Tibial nerve (tissue), 4 donors: ENCODE measurements at regions not wholly inside any gene's neighbourhood (a gene's known extent, or its start where the extent isn't known, plus 50 kb on each side); places are given as distances from the start of the nearest gene placed in this dataset.

ENCODE experiments used
- DNase-seq, 2 donors: peaks; one replicate each; pipeline ENCODE4 v3.0.0-alpha.2; 2019; ENCODE audit warnings: low spot score in 2 of 2
- H3K27ac ChIP-seq, 4 donors: fragments of 200-600 bp; sonication (generic) in 3 of 4; one replicate each; pipeline ENCODE4 v1.5.1; 2017 to 2019; ENCODE audit warnings: mild to moderate bottlenecking in 1 of 4
- H3K27me3 ChIP-seq, 2 donors: fragments of 200-600 bp; sonication (generic) in 1 of 2; one replicate each; pipeline versions ENCODE4 v1.5.1 to v1.6.0; 2017 to 2019
- H3K36me3 ChIP-seq, 3 donors: fragments of 200-600 bp; sonication (generic); one replicate each; pipeline ENCODE4 v1.5.1; 2018 to 2019
- H3K4me1 ChIP-seq, 4 donors: fragments of 200-600 bp; sonication (generic) in 3 of 4; one replicate each; pipeline ENCODE4 v1.5.1; 2017 to 2019
- H3K4me3 ChIP-seq, 4 donors: fragments of 200-600 bp; sonication (generic) in 3 of 4; one replicate each; pipeline ENCODE4 v1.5.1; 2017 to 2019; ENCODE audit warnings: mild to moderate bottlenecking in 1 of 4, moderate library complexity in 1 of 4
- H3K9me3 ChIP-seq, 4 donors: fragments of 200-600 bp; sonication (generic) in 3 of 4; one replicate each; pipeline ENCODE4 v1.5.1; 2017 to 2019
- CTCF ChIP-seq, 5 experiments: fragments of 200-600 bp in 3 of 5; fragments of 450-650 bp in 2 of 5; sonication (generic) in 3 of 5; IDR thresholded peaks; one replicate each; pipeline ENCODE4 v1.5.1; 2016 to 2019; ENCODE audit warnings: antibody characterized with exemption in 5 of 5, mild to moderate bottlenecking in 3 of 5, moderate library complexity in 2 of 5
- EP300 ChIP-seq, 2 donors: sonication (generic); formaldehyde crosslinking; IDR thresholded peaks; one replicate each; pipeline ENCODE4 v1.6.1; 2017; ENCODE audit warnings: antibody characterized with exemption in 2 of 2, mild to moderate bottlenecking in 1 of 2
- POLR2A ChIP-seq, 2 donors: fragments of 450-650 bp; IDR thresholded peaks; one replicate each; pipeline ENCODE4 v1.6.1; 2017; ENCODE audit warnings: antibody characterized with exemption in 2 of 2, mild to moderate bottlenecking in 2 of 2, moderate library complexity in 2 of 2
- WGBS, 2 donors: methylation state at CpG; one replicate each; pipeline ENCODE4 v1.1.5; 2018; 5-methylcytosine and 5-hydroxymethylcytosine counted together

- Histone ChIP-seq H3K36me3 (no peaks in the 10 kb centered on the region), H3K27ac (peak overlapping the region in 1 of 4 donors; percentile 48), H3K4me3 (no peak overlapping the region), H3K4me1 (peaks cover 0 to 18% (median 0%) of the 10 kb centered on the region in 4 donors), H3K9me3 (peaks cover 0 to 4% (median 0%) of the 10 kb centered on the region in 4 donors), H3K27me3 (no peaks in the 10 kb centered on the region)
- WGBS, 2 donors, result 64 to 72% methylated on average over 13 of the region's 13 CpGs
- TF ChIP-seq POLR2A (IDR thresholded peaks at IDR 0.05) (no peak), EP300 (IDR thresholded peaks at IDR 0.05) (no peak), CTCF (IDR thresholded peaks at IDR 0.05) (no peak)
- DNase-seq, result no peak
Measured at GRCh38 chr10:129277084-129277483, 190.0 kb upstream of the MGMT start.

GRCh38 chr10:129277841-129278240 is 189.2 kb upstream of the MGMT start:
- WGBS, 2 donors, result 54 to 70% methylated on average over 16 of the region's 16 CpGs
- DNase-seq, result peak in 1 of 2 donors; percentile 42
- TF ChIP-seq CTCF (IDR thresholded peaks at IDR 0.05), result no peak

GRCh38 chr10:129278686-129279085 is 188.4 kb upstream of the MGMT start:
- Histone ChIP-seq H3K9me3 (peaks cover 0 to 4% (median 0%) of the 10 kb centered on the region in 4 donors), H3K36me3 (no peaks in the 10 kb centered on the region), H3K4me3 (no peak overlapping the region), H3K4me1 (peaks cover 0 to 18% (median 0%) of the 10 kb centered on the region in 4 donors), H3K27me3 (no peaks in the 10 kb centered on the region), H3K27ac (no peak overlapping the region)
- 67 to 73% methylated on average over 3 of the region's 3 CpGs for WGBS, 2 donors
- no peak for DNase-seq
- no peak for TF ChIP-seq POLR2A (IDR thresholded peaks at IDR 0.05)
- no peak for TF ChIP-seq EP300 (IDR thresholded peaks at IDR 0.05)
- TF ChIP-seq CTCF (IDR thresholded peaks at IDR 0.05), result no peak

More at GRCh38 chr10:129277841-129278240, 189.2 kb upstream of the MGMT start:
- peak overlapping the region in 1 of 4 donors; percentile 48 for H3K27ac ChIP-seq
- no peaks in the 10 kb centered on the region for H3K27me3 ChIP-seq
- H3K9me3 ChIP-seq, result peaks cover 0 to 4% (median 0%) of the 10 kb centered on the region in 4 donors
- no peaks in the 10 kb centered on the region for H3K36me3 ChIP-seq
- H3K4me1 ChIP-seq, result peaks cover 0 to 18% (median 0%) of the 10 kb centered on the region in 4 donors
- no peak overlapping the region for H3K4me3 ChIP-seq

- TF ChIP-seq EP300 (IDR thresholded peaks at IDR 0.05), result no peak
- TF ChIP-seq CTCF (IDR thresholded peaks at IDR 0.05), result no peak
- no peak for TF ChIP-seq POLR2A (IDR thresholded peaks at IDR 0.05)
- Histone ChIP-seq H3K9me3 (peaks cover 0 to 4% (median 0%) of the 10 kb centered on the region in 4 donors), H3K4me1 (peaks cover 0 to 18% (median 0%) of the 10 kb centered on the region in 4 donors), H3K27me3 (no peaks in the 10 kb centered on the region), H3K27ac (no peak overlapping the region), H3K36me3 (no peaks in the 10 kb centered on the region), H3K4me3 (no peak overlapping the region)
- DNase-seq, result no peak
- WGBS, 2 donors, result 53 to 60% methylated on average over 11 of the region's 11 CpGs
Measured at GRCh38 chr10:129279446-129280154, 187.4 kb upstream of the MGMT start.

GRCh38 chr10:129280155-129280502 is 186.9 kb upstream of the MGMT start:
- no peak for DNase-seq
- Histone ChIP-seq H3K27me3 (no peaks in the 10 kb centered on the region), H3K36me3 (no peaks in the 10 kb centered on the region), H3K27ac (no peak overlapping the region), H3K4me3 (no peak overlapping the region), H3K9me3 (peaks cover 0 to 4% (median 0%) of the 10 kb centered on the region in 4 donors), H3K4me1 (peaks cover 0 to 18% (median 0%) of the 10 kb centered on the region in 4 donors)
- TF ChIP-seq POLR2A (IDR thresholded peaks at IDR 0.05) (no peak), CTCF (IDR thresholded peaks at IDR 0.05) (no peak), EP300 (IDR thresholded peaks at IDR 0.05) (no peak)
- WGBS, 2 donors, result 68 to 71% methylated on average over 1 of the region's 1 CpG
